T-helper 17 cell (primary cell): ENCODE measurements at regions not wholly inside any gene's neighbourhood (a gene's known extent, or its start where the extent isn't known, plus 50 kb on each side); places are given as distances from the start of the nearest gene placed in this dataset.

ENCODE experiments used
- ATAC-seq: fragments of 150-1000 bp; cut with Tn5 transposase; 2 replicates; pipeline ENCODE4 v1.10.0; 2021; ENCODE audit warnings: mild to moderate bottlenecking, moderate library complexity
- DNase-seq, 3 donors: peaks; one replicate each; pipeline versions ENCODE4 v3.0.0 to v3.0.0-alpha.2; 2020 to 2021
- H3K9me3 ChIP-seq: one replicate; pipeline ENCODE4 v1.7.0; 2013; ENCODE audit warnings: low read length, mild to moderate bottlenecking; ENCODE audit not compliant: control insufficient read depth, poor library complexity, severe bottlenecking
- H3K27ac Mint-ChIP-seq: one replicate; pipeline ENCODE4 v1.8.0; 2022; ENCODE audit warnings: mild to moderate bottlenecking, moderate library complexity, mixed read lengths
- H3K27me3 Mint-ChIP-seq: one replicate; pipeline ENCODE4 v1.8.0; 2022; ENCODE audit warnings: mixed read lengths
- H3K36me3 Mint-ChIP-seq: one replicate; pipeline ENCODE4 v1.8.0; 2022; ENCODE audit warnings: low read depth, mixed read lengths
- H3K4me1 Mint-ChIP-seq: one replicate; pipeline ENCODE4 v1.8.0; 2022; ENCODE audit warnings: mild to moderate bottlenecking, mixed read lengths
- H3K4me3 Mint-ChIP-seq: one replicate; pipeline ENCODE4 v1.8.0; 2022; ENCODE audit warnings: mild to moderate bottlenecking, moderate library complexity, mixed read lengths

GRCh38 chr16:74232806-74233465, 63.7 kb upstream of the PSMD7 start:
- Mint-ChIP-seq H3K36me3 (peaks cover 3% of the 10 kb centered on the region), H3K27me3 (peaks cover 32% of the 10 kb centered on the region), H3K4me1 (peaks cover 6% of the 10 kb centered on the region), H3K4me3 (no peak overlapping the region), H3K27ac (no peak overlapping the region)
- ATAC-seq: no peak
- no peaks in the 10 kb centered on the region for H3K9me3 ChIP-seq
- no peak for DNase-seq

GRCh38 chr16:74230126-74230525, 66.5 kb upstream of the PSMD7 start:
- Mint-ChIP-seq H3K27me3 (peaks cover 37% of the 10 kb centered on the region), H3K4me3 (no peak overlapping the region), H3K27ac (no peak overlapping the region), H3K4me1 (peaks cover 8% of the 10 kb centered on the region), H3K36me3 (peaks cover 3% of the 10 kb centered on the region)
- no peak for DNase-seq
- no peaks in the 10 kb centered on the region for H3K9me3 ChIP-seq
- no peak for ATAC-seq

GRCh38 chr16:74226338-74226954, 70.2 kb upstream of the PSMD7 start:
- no peak for ATAC-seq

GRCh38 chr16:74224828-74225612, 71.6 kb upstream of the PSMD7 start:
- ATAC-seq (no peak), DNase-seq (no peak)
- Mint-ChIP-seq H3K27ac (no peak overlapping the region), H3K27me3 (peaks cover 54% of the 10 kb centered on the region), H3K4me1 (peaks cover 4% of the 10 kb centered on the region), H3K36me3 (peaks cover 6% of the 10 kb centered on the region), H3K4me3 (no peak overlapping the region)
- no peaks in the 10 kb centered on the region for H3K9me3 ChIP-seq

More at GRCh38 chr16:74226338-74226954, 70.2 kb upstream of the PSMD7 start:
- Mint-ChIP-seq H3K4me1 (peaks cover 4% of the 10 kb centered on the region), H3K27ac (no peak overlapping the region), H3K4me3 (no peak overlapping the region), H3K27me3 (peaks cover 51% of the 10 kb centered on the region), H3K36me3 (peaks cover 6% of the 10 kb centered on the region)
- no peaks in the 10 kb centered on the region for H3K9me3 ChIP-seq
- DNase-seq: no peak

GRCh38 chr16:74221828-74222227, 74.8 kb upstream of the PSMD7 start:
- no peak for DNase-seq
- no peak for ATAC-seq
- H3K9me3 ChIP-seq: no peaks in the 10 kb centered on the region
- H3K27ac Mint-ChIP-seq: no peak overlapping the region
- H3K27me3 Mint-ChIP-seq: peaks cover 62% of the 10 kb centered on the region
- H3K36me3 Mint-ChIP-seq: peaks cover 3% of the 10 kb centered on the region
- H3K4me3 Mint-ChIP-seq: no peak overlapping the region
- H3K4me1 Mint-ChIP-seq: peaks cover 4% of the 10 kb centered on the region

GRCh38 chr16:74219706-74220105, 76.9 kb upstream of the PSMD7 start:
- DNase-seq: no peak
- H3K4me3 Mint-ChIP-seq: no peak overlapping the region
- peaks cover 54% of the 10 kb centered on the region for H3K27me3 Mint-ChIP-seq
- H3K9me3 ChIP-seq: no peaks in the 10 kb centered on the region
- no peak overlapping the region for H3K27ac Mint-ChIP-seq
- H3K4me1 Mint-ChIP-seq: peaks cover 2% of the 10 kb centered on the region
- H3K36me3 Mint-ChIP-seq: peaks cover 3% of the 10 kb centered on the region
- ATAC-seq: no peak

- ATAC-seq (no peak), DNase-seq (no peak)
- Mint-ChIP-seq H3K36me3 (peaks cover 3% of the 10 kb centered on the region), H3K27me3 (peaks cover 54% of the 10 kb centered on the region), H3K4me3 (no peak overlapping the region), H3K4me1 (peaks cover 2% of the 10 kb centered on the region), H3K27ac (no peak overlapping the region)
- H3K9me3 ChIP-seq: no peaks in the 10 kb centered on the region
Measured at GRCh38 chr16:74218871-74219270, 77.7 kb upstream of the PSMD7 start.

- Mint-ChIP-seq H3K4me3 (no peak overlapping the region), H3K4me1 (peaks cover 6% of the 10 kb centered on the region), H3K36me3 (no peaks in the 10 kb centered on the region), H3K27me3 (peaks cover 48% of the 10 kb centered on the region), H3K27ac (no peak overlapping the region)
- no peaks in the 10 kb centered on the region for H3K9me3 ChIP-seq
- no peak for DNase-seq
- no peak for ATAC-seq
Measured at GRCh38 chr16:74216319-74216718, 80.3 kb upstream of the PSMD7 start.

- H3K9me3 ChIP-seq: no peaks in the 10 kb centered on the region
- no peak overlapping the region for H3K27ac Mint-ChIP-seq
- ATAC-seq (no peak), DNase-seq (no peak)
- no peak overlapping the region for H3K4me3 Mint-ChIP-seq
- H3K4me1 Mint-ChIP-seq: peaks cover 6% of the 10 kb centered on the region
- no peaks in the 10 kb centered on the region for H3K36me3 Mint-ChIP-seq
- peaks cover 50% of the 10 kb centered on the region for H3K27me3 Mint-ChIP-seq
Measured at GRCh38 chr16:74215249-74215648, 81.4 kb upstream of the PSMD7 start.

- no peak overlapping the region for H3K27ac Mint-ChIP-seq
- no peaks in the 10 kb centered on the region for H3K9me3 ChIP-seq
- H3K36me3 Mint-ChIP-seq: no peaks in the 10 kb centered on the region
- peaks cover 4% of the 10 kb centered on the region for H3K4me1 Mint-ChIP-seq
- no peak for DNase-seq
- H3K27me3 Mint-ChIP-seq: peaks cover 44% of the 10 kb centered on the region
- no peak for ATAC-seq
- no peak overlapping the region for H3K4me3 Mint-ChIP-seq
Measured at GRCh38 chr16:74213372-74213771, 83.2 kb upstream of the PSMD7 start.

- DNase-seq (no peak), ATAC-seq (no peak)
- Mint-ChIP-seq H3K27ac (no peak overlapping the region), H3K4me1 (peaks cover 4% of the 10 kb centered on the region), H3K36me3 (no peaks in the 10 kb centered on the region), H3K27me3 (peaks cover 49% of the 10 kb centered on the region), H3K4me3 (no peak overlapping the region)
- no peaks in the 10 kb centered on the region for H3K9me3 ChIP-seq
Measured at GRCh38 chr16:74210245-74210644, 86.4 kb upstream of the PSMD7 start.

GRCh38 chr16:74202009-74202408, 94.6 kb upstream of the PSMD7 start:
- peaks cover 2% of the 10 kb centered on the region for H3K4me1 Mint-ChIP-seq
- peaks cover 28% of the 10 kb centered on the region for H3K27me3 Mint-ChIP-seq
- ATAC-seq (no peak), DNase-seq (no peak)
- H3K36me3 Mint-ChIP-seq: peaks cover 4% of the 10 kb centered on the region
- no peaks in the 10 kb centered on the region for H3K9me3 ChIP-seq
- no peak overlapping the region for H3K27ac Mint-ChIP-seq
- H3K4me3 Mint-ChIP-seq: no peak overlapping the region

- Mint-ChIP-seq H3K4me3 (no peak overlapping the region), H3K36me3 (peaks cover 4% of the 10 kb centered on the region), H3K27me3 (peaks cover 26% of the 10 kb centered on the region), H3K4me1 (peaks cover 2% of the 10 kb centered on the region), H3K27ac (no peak overlapping the region)
- ATAC-seq (no peak), DNase-seq (no peak)
- H3K9me3 ChIP-seq: no peaks in the 10 kb centered on the region
Measured at GRCh38 chr16:74201576-74201975, 95.0 kb upstream of the PSMD7 start.
